H9 (cell line): ENCODE measurements at regions not wholly inside any gene's neighbourhood (a gene's known extent, or its start where the extent isn't known, plus 50 kb on each side); places are given as distances from the start of the nearest gene placed in this dataset.

Source experiments
- DNase-seq: peaks from one replicate; pipeline ENCODE4 v3.0.0-alpha.2; 2017
- H2AFZ ChIP-seq: one replicate; pipeline ENCODE4 v1.6.1; 2013; ENCODE audit warnings: mild to moderate bottlenecking, low read length, control low read depth, moderate library complexity
- H2AK5ac ChIP-seq: 2 replicates; pipeline ENCODE4 v1.6.1; 2013; ENCODE audit warnings: low read length, control low read depth, mixed read lengths; ENCODE audit not compliant: insufficient read length
- H2BK120ac ChIP-seq: one replicate; pipeline ENCODE4 v1.6.1; 2013; ENCODE audit warnings: low read depth, mild to moderate bottlenecking, low read length, control low read depth, inconsistent platforms; ENCODE audit not compliant: poor library complexity, severe bottlenecking
- H2BK12ac ChIP-seq: 2 replicates; pipeline ENCODE4 v1.6.1; 2013; ENCODE audit warnings: low read length, control low read depth, mixed read lengths, low read depth; ENCODE audit not compliant: insufficient read length
- H2BK15ac ChIP-seq: 2 replicates; pipeline ENCODE4 v1.6.1; 2013; ENCODE audit warnings: low read depth, low read length, control low read depth
- H2BK20ac ChIP-seq: one replicate; pipeline ENCODE4 v1.6.1; 2013; ENCODE audit warnings: low read depth, mild to moderate bottlenecking, low read length, control low read depth, inconsistent platforms; ENCODE audit not compliant: poor library complexity, severe bottlenecking
- H2BK5ac ChIP-seq: 2 replicates; pipeline ENCODE4 v1.6.1; 2013; ENCODE audit warnings: low read length, control low read depth, mixed read lengths; ENCODE audit not compliant: insufficient read length
- H3K14ac ChIP-seq: 2 replicates; pipeline ENCODE4 v1.6.1; 2013; ENCODE audit warnings: low read length, control low read depth; ENCODE audit not compliant: insufficient read depth
- H3K18ac ChIP-seq: 2 replicates; pipeline ENCODE4 v1.6.1; 2013; ENCODE audit warnings: low read depth, mild to moderate bottlenecking, mixed read lengths, low read length, control low read depth; ENCODE audit not compliant: insufficient read length
- H3K23ac ChIP-seq: 2 replicates; pipeline ENCODE4 v1.6.1; 2013; ENCODE audit warnings: low read length, control low read depth, mixed read lengths, low read depth; ENCODE audit not compliant: insufficient read length
- H3K23me2 ChIP-seq: 2 replicates; pipeline ENCODE4 v1.6.1; 2013; ENCODE audit warnings: low read depth, mild to moderate bottlenecking, mixed read lengths, low read length, control low read depth; ENCODE audit not compliant: insufficient read length, poor library complexity, severe bottlenecking
- H3K27ac ChIP-seq: 2 replicates; pipeline ENCODE4 v1.5.1; 2013; ENCODE audit warnings: low read length, control low read depth, mixed read lengths, low read depth; ENCODE audit not compliant: insufficient read length
- H3K27me3 ChIP-seq: 2 replicates; pipeline ENCODE4 v1.6.1; 2013; ENCODE audit warnings: low read length, control low read depth, inconsistent platforms; ENCODE audit not compliant: insufficient read depth
- H3K4ac ChIP-seq: 2 replicates; pipeline ENCODE4 v1.6.1; 2013; ENCODE audit warnings: low read depth, mild to moderate bottlenecking, control low read depth, inconsistent platforms, low read length, moderate library complexity
- H3K4me1 ChIP-seq: 2 replicates; pipeline ENCODE4 v1.6.1; 2013; ENCODE audit warnings: low read length, control low read depth, inconsistent platforms; ENCODE audit not compliant: insufficient read depth
- H3K4me2 ChIP-seq: 2 replicates; pipeline ENCODE4 v1.6.1; 2013; ENCODE audit warnings: low read length, control low read depth, mixed read lengths; ENCODE audit not compliant: insufficient read length, insufficient read depth
- H3K56ac ChIP-seq: 2 replicates; pipeline ENCODE4 v1.6.1; 2013; ENCODE audit warnings: low read depth, mild to moderate bottlenecking, mixed read lengths, low read length, control low read depth; ENCODE audit not compliant: insufficient read length
- H3K79me1 ChIP-seq: 2 replicates; pipeline ENCODE4 v1.6.1; 2013; ENCODE audit warnings: low read depth, mild to moderate bottlenecking, moderate library complexity, low read length, control low read depth, inconsistent platforms; ENCODE audit not compliant: insufficient read depth, poor library complexity, severe bottlenecking
- H3K79me2 ChIP-seq: 2 replicates; pipeline ENCODE4 v1.6.1; 2013; ENCODE audit warnings: low read length, control low read depth, inconsistent platforms; ENCODE audit not compliant: insufficient read depth
- H3K9ac ChIP-seq: 2 replicates; pipeline ENCODE4 v1.6.1; 2013; ENCODE audit warnings: low read length, control low read depth, mixed read lengths; ENCODE audit not compliant: insufficient read length; ENCODE audit errors: extremely low read depth
- H3K9me3 ChIP-seq: one replicate; pipeline ENCODE4 v1.6.1; 2013; ENCODE audit warnings: low read depth, low read length, inconsistent platforms; ENCODE audit not compliant: control insufficient read depth
- H3T11ph ChIP-seq: one replicate; pipeline ENCODE4 v1.6.1; 2013; ENCODE audit warnings: mild to moderate bottlenecking, low read length, control low read depth, inconsistent platforms
- H4K20me1 ChIP-seq: one replicate; pipeline ENCODE4 v1.6.1; 2013; ENCODE audit not compliant: control insufficient read depth, insufficient read length, insufficient read depth
- H4K5ac ChIP-seq: 2 replicates; pipeline ENCODE4 v1.6.1; 2013; ENCODE audit warnings: low read depth, mild to moderate bottlenecking, mixed read lengths, low read length, control low read depth; ENCODE audit not compliant: insufficient read length
- H4K8ac ChIP-seq: replicated peaks from 2 replicates; pipeline ENCODE4 v1.6.1; 2013; ENCODE audit warnings: low read length, control low read depth, mixed read lengths, low read depth; ENCODE audit not compliant: insufficient read length
- H4K91ac ChIP-seq: 2 replicates; pipeline ENCODE4 v1.6.1; 2013; ENCODE audit warnings: low read depth, mild to moderate bottlenecking, moderate library complexity, mixed read lengths, low read length, control low read depth; ENCODE audit not compliant: insufficient read length
- H3K27ac Mint-ChIP-seq, 3 experiments: 2 replicates in 2 of 3; 3 replicates in 1 of 3; pipeline ENCODE4 v1.8.0; 2020 to 2021; ENCODE audit warnings: mixed read lengths in 3 of 3, mild to moderate bottlenecking in 1 of 3, moderate library complexity in 1 of 3
- H3K27me3 Mint-ChIP-seq: 2 replicates; pipeline ENCODE4 v1.8.0; 2021; ENCODE audit warnings: low read depth, mild to moderate bottlenecking, moderate library complexity, mixed read lengths
- H3K36me3 Mint-ChIP-seq, 3 experiments: 2 replicates in 2 of 3; 3 replicates in 1 of 3; pipeline ENCODE4 v1.8.0; 2020 to 2021; ENCODE audit warnings: low read depth in 3 of 3, mixed read lengths in 3 of 3; ENCODE audit not compliant: insufficient read depth in 1 of 3
- H3K4me1 Mint-ChIP-seq, 2 experiments: 2 replicates each; pipeline ENCODE4 v1.8.0; 2020; ENCODE audit warnings: mixed read lengths in 2 of 2
- H3K4me3 Mint-ChIP-seq, 2 experiments: 2 replicates in 1 of 2; 3 replicates in 1 of 2; pipeline ENCODE4 v1.8.0; 2020 to 2021; ENCODE audit warnings: mild to moderate bottlenecking in 2 of 2, mixed read lengths in 2 of 2, moderate library complexity in 1 of 2
- H3K9me3 Mint-ChIP-seq, 2 experiments: 2 replicates in 1 of 2; 3 replicates in 1 of 2; pipeline ENCODE4 v1.8.0; 2020; ENCODE audit warnings: mild to moderate bottlenecking in 2 of 2, mixed read lengths in 2 of 2, moderate library complexity in 1 of 2
- WGBS: extraction: QIAGEN DNeasy Blood & Tissue Kit; methylation state at CpG from one replicate; pipeline ENCODE4 v1.1.7; 2013; ENCODE audit warnings: missing lambda C conversion rate, low lambda C conversion rate, mixed read lengths; ENCODE audit not compliant: insufficient read length; ENCODE audit errors: extremely low coverage; 5-methylcytosine and 5-hydroxymethylcytosine counted together
- TF ChIP-seq, protein P1 (sequence below): fragments of 200-600 bp; sonication (generic); conservative IDR thresholded peaks from 3 replicates; pipeline ENCODE4 v1.8.0; 2021; ENCODE audit warnings: antibody characterized with exemption, mild to moderate bottlenecking

DNA sequence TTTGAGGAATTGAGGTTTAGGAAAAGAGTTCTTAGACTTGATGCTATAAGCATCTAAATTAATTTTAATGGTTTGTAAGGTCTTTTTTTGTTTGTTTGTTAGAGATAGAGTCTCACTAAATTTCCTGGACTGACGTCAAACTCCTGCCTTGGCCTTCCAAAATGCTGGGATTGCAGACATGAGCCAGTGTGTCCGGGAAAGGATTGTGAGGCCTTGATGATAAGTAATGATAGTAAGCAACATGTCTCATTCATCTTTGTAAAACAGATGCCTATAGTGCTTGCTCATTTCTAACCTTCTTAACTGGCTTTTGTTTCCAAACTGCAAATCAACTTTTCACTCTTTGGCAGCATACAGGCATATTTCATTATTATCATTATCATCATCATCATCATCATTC is 176.0 kb upstream of the KCND2 start:
- no peaks in the 10 kb centered on the region for H3K23me2 ChIP-seq
- TF ChIP-seq, protein P1, sequence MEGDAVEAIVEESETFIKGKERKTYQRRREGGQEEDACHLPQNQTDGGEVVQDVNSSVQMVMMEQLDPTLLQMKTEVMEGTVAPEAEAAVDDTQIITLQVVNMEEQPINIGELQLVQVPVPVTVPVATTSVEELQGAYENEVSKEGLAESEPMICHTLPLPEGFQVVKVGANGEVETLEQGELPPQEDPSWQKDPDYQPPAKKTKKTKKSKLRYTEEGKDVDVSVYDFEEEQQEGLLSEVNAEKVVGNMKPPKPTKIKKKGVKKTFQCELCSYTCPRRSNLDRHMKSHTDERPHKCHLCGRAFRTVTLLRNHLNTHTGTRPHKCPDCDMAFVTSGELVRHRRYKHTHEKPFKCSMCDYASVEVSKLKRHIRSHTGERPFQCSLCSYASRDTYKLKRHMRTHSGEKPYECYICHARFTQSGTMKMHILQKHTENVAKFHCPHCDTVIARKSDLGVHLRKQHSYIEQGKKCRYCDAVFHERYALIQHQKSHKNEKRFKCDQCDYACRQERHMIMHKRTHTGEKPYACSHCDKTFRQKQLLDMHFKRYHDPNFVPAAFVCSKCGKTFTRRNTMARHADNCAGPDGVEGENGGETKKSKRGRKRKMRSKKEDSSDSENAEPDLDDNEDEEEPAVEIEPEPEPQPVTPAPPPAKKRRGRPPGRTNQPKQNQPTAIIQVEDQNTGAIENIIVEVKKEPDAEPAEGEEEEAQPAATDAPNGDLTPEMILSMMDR, result no peak
- no peak overlapping the region for H2BK20ac ChIP-seq
- Mint-ChIP-seq H3K36me3 (no peaks in the 10 kb centered on the region), H3K27ac (no peak overlapping the region), H3K9me3 (no peaks in the 10 kb centered on the region), H3K4me3 (no peak overlapping the region), H3K4me1 (peaks cover 0 to 3% of the 10 kb centered on the region in 2 experiments; a peak in 1 of 4 replicates), H3K27me3 (no peaks in the 10 kb centered on the region)
- no peak overlapping the region for H3K56ac ChIP-seq
- H3K14ac ChIP-seq, result no peak overlapping the region
- H2BK5ac ChIP-seq, result no peak overlapping the region
- no peak overlapping the region for H2AFZ ChIP-seq
- no peak overlapping the region for H4K8ac ChIP-seq
- H2AK5ac ChIP-seq, result no peak overlapping the region
- H3K79me1 ChIP-seq, result no peaks in the 10 kb centered on the region
- H3K27ac ChIP-seq, result no peak overlapping the region
- no peaks in the 10 kb centered on the region for H3K79me2 ChIP-seq
- H3K27me3 ChIP-seq, result no peaks in the 10 kb centered on the region
- H3K23ac ChIP-seq, result no peak overlapping the region
- no peak overlapping the region for H4K91ac ChIP-seq
- no peaks in the 10 kb centered on the region for H4K20me1 ChIP-seq
- no peak overlapping the region for H2BK12ac ChIP-seq
- DNase-seq, result no peak
- H3T11ph ChIP-seq, result no peak overlapping the region
- H2BK15ac ChIP-seq, result no peak overlapping the region
- no peaks in the 10 kb centered on the region for H3K9me3 ChIP-seq
- no peak overlapping the region for H4K5ac ChIP-seq
- no peak overlapping the region for H3K9ac ChIP-seq
- H3K18ac ChIP-seq, result no peak overlapping the region
- no peak overlapping the region for H3K4me2 ChIP-seq
- no CpG with 5 or more reads among the region's 2 CpGs for WGBS
- H3K4me1 ChIP-seq, result no peaks in the 10 kb centered on the region
- H3K4ac ChIP-seq, result no peak overlapping the region
- H2BK120ac ChIP-seq, result no peak overlapping the region
